Epithelial cell of esophagus (primary cell): ENCODE measurements at regions not wholly inside any gene's neighbourhood (a gene's known extent, or its start where the extent isn't known, plus 50 kb on each side); places are given as distances from the start of the nearest gene placed in this dataset.

ENCODE experiments used
- DNase-seq: peaks from one replicate; pipeline ENCODE4 v3.0.0; 2010; ENCODE audit warnings: low read depth
- H3K4me3 ChIP-seq: 2 replicates; pipeline ENCODE4 v1.5.1; 2011; ENCODE audit warnings: mild to moderate bottlenecking, low read length, control low read depth
- CTCF ChIP-seq: IDR thresholded peaks from 2 replicates; pipeline ENCODE4 v1.5.1; 2011; ENCODE audit warnings: low read depth, mild to moderate bottlenecking, low read length, control low read depth, inconsistent platforms; ENCODE audit not compliant: insufficient read depth; ENCODE audit errors: missing control alignments

DNA sequence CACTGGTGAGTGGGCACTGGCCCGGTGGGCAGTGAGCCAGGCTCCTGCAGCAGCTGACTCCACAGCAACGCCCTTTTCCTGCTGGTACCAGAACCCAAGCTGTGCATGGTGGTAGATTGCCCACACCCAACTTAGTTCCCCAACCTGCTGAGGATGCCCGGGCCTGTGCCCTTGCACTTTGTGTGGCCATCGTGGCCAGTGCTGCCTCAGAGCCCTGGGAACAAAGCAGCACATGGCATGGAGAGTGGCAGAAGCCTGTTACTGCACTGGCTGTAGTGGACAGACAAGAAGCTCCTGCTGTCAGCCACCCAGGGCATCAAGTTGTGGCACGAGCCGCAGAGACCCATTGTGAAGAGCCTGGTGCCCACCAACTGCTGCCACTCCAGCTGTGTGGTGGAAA is 612.9 kb downstream of the DNAH5 start:
- H3K4me3 ChIP-seq = no peak overlapping the region
- no peak for TF ChIP-seq CTCF
- DNase-seq = no peak

DNA sequence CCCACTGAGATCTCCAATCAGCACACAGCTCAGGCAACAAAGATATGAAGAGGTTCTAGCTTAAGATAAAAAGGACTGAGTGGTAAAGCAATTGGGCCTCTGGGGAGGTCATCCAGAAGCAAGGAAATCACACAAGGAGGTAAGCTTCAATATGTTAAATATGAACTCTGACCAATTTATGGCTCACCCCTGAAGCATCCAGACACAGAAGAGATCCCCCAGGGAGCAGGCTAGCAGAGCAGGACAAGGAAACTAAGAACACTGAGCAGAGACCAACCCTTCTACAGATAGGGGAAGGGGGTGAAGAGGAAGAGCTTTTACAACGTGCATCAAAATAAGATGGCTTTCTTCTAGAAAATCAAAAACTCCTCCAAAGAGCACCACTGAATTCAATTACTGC is 616.2 kb downstream of the DNAH5 start:
- no peak for TF ChIP-seq CTCF
- no peak overlapping the region for H3K4me3 ChIP-seq
- DNase-seq = no peak

DNA sequence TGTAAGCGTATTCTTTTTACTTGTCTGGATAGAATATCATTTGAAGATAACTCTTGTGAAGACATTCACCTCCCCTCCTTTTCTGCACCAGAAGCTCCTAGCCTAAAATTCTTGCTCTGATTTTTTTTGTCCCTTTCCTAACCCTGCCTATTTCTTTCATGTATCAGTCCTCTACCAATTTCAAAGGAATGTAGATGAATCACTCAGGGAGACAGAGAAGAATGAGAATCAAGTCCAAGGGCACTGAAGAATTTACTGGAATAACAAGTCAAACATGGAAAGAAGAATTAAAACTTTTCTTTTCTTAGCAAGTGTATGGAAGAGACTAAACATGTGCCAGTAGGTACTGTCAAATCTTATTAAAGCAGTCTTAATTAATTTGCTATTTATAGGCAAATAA is 618.7 kb downstream of the DNAH5 start:
- no peak for TF ChIP-seq CTCF
- no peak overlapping the region for H3K4me3 ChIP-seq
- peak; percentile 39 for DNase-seq

DNA sequence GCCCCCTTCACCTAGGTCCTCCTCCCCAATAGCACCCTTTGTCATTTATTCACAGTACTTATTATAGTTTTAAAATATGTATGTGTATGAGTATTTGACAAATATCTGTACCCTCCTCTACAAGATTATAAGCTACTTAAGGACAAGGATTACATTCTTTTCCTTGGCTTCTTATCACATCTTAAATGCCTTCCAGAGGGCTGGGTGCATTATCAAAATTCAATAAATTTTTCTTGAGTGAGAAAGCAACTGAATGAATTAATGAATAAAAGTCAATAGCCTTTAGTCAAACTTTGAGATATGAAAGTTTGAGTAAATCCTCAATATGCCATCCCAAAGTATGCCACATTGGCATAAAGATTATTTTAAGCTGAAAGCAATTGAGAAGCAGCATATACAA is 621.7 kb downstream of the DNAH5 start:
- no peak for DNase-seq
- no peak overlapping the region for H3K4me3 ChIP-seq
- no peak for TF ChIP-seq CTCF

DNA sequence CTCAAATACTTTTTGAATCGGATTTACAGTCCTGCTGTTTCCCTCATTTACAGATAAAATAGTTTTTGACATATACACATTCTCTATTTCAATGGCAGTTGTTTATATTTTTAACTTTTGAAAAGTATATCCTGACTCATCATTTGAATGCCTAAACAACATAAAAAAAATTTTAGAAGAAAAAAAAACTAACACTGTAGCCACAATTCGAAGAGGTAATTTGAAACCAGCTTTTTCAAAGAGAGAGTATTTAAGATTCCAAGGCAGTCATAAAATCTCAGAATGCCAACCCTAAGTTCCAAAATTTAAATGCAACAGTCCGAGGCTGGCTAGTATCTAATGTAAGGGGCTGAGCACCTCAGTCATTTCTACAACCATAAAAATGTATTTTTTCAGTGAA is 626.8 kb downstream of the DNAH5 start:
- no peak for TF ChIP-seq CTCF
- DNase-seq = no peak
- no peak overlapping the region for H3K4me3 ChIP-seq

GRCh38 chr5:13316176-13316575 is 628.3 kb downstream of the DNAH5 start:
- DNase-seq = no peak
- H3K4me3 ChIP-seq = no peak overlapping the region
- TF ChIP-seq CTCF = no peak

GRCh38 chr5:13307480-13307879 is 637.0 kb downstream of the DNAH5 start:
- no peak for DNase-seq
- TF ChIP-seq CTCF = no peak
- no peak overlapping the region for H3K4me3 ChIP-seq
